ENCODE measurements at regions not wholly inside any gene's neighbourhood (a gene's known extent, or its start where the extent isn't known, plus 50 kb on each side); places are given as distances from the start of the nearest gene placed in this dataset.

DNA sequence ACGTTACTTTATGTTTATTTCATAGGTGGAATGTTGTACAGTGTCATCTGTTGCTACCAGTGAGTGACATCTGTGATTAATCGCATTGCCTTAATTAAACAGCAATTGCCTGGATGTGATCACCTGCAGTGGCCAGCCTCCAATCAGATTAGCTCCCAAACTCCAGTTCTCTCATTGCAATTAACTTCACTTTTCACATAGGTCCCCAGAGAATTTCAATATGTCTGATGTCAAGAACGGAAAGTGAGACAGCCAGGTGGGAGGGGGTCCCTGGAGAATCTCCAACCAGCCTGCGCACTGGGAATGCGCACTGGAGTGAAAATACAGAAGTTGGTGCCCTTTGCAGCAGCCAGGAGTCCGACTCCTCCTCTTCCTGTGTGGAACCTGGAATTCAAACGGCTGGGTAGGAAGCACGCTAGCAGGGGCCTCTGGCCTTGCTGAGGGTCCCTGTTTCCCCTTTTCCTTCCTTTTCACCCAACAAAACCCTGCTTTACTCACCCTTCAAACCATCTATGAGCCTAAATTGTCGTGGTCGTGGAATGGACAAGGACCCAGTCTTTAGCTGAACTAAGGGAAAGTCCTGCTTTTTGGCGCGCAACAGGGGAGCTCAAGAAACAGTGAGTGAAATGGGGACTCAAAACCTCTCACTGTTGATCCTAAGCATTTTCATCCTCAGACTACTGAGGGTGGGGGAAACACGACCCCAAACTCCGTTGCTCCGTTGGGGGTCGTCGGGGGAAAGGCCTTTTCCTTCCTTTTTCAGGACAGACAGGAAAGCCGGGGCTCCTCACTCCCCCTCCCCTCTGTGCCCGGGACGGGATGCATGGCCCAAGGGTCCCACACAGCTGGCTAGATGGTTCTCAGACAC is 1355.5 kb upstream of the LRRTM3 start (continued):
- TF ChIP-seq, protein P1, sequence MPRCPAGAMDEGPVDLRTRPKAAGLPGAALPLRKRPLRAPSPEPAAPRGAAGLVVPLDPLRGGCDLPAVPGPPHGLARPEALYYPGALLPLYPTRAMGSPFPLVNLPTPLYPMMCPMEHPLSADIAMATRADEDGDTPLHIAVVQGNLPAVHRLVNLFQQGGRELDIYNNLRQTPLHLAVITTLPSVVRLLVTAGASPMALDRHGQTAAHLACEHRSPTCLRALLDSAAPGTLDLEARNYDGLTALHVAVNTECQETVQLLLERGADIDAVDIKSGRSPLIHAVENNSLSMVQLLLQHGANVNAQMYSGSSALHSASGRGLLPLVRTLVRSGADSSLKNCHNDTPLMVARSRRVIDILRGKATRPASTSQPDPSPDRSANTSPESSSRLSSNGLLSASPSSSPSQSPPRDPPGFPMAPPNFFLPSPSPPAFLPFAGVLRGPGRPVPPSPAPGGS (CRISPR knock-in tag; IDR thresholded peaks at IDR 0.05), result no peak
- TF ChIP-seq, protein P2, sequence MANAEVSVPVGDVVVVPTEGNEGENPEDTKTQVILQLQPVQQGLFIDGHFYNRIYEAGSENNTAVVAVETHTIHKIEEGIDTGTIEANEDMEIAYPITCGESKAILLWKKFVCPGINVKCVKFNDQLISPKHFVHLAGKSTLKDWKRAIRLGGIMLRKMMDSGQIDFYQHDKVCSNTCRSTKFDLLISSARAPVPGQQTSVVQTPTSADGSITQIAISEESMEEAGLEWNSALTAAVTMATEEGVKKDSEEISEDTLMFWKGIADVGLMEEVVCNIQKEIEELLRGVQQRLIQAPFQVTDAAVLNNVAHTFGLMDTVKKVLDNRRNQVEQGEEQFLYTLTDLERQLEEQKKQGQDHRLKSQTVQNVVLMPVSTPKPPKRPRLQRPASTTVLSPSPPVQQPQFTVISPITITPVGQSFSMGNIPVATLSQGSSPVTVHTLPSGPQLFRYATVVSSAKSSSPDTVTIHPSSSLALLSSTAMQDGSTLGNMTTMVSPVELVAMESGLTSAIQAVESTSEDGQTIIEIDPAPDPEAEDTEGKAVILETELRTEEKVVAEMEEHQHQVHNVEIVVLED (CRISPR knock-in tag; IDR thresholded peaks at IDR 0.05; ENCODE audit: borderline replicate concordance), result no peak
- no peak for TF ChIP-seq MAFF (IDR thresholded peaks at IDR 0.05; ENCODE audit: low read depth, low read length)
- TF ChIP-seq ZNF557 (CRISPR knock-in tag; IDR thresholded peaks at IDR 0.05), result no peak
- no peak for TF ChIP-seq NKX3-1 (CRISPR knock-in tag; IDR thresholded peaks at IDR 0.05)
- TF ChIP-seq TCF12 (IDR thresholded peaks at IDR 0.05), result no peak
- TF ChIP-seq TCF12 (CRISPR knock-in tag; IDR thresholded peaks at IDR 0.05), result no peak
- TF ChIP-seq, protein P3, sequence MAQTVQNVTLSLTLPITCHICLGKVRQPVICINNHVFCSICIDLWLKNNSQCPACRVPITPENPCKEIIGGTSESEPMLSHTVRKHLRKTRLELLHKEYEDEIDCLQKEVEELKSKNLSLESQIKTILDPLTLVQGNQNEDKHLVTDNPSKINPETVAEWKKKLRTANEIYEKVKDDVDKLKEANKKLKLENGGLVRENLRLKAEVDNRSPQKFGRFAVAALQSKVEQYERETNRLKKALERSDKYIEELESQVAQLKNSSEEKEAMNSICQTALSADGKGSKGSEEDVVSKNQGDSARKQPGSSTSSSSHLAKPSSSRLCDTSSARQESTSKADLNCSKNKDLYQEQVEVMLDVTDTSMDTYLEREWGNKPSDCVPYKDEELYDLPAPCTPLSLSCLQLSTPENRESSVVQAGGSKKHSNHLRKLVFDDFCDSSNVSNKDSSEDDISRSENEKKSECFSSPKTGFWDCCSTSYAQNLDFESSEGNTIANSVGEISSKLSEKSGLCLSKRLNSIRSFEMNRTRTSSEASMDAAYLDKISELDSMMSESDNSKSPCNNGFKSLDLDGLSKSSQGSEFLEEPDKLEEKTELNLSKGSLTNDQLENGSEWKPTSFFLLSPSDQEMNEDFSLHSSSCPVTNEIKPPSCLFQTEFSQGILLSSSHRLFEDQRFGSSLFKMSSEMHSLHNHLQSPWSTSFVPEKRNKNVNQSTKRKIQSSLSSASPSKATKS (CRISPR knock-in tag; IDR thresholded peaks at IDR 0.05), result no peak
- TF ChIP-seq, protein P4, sequence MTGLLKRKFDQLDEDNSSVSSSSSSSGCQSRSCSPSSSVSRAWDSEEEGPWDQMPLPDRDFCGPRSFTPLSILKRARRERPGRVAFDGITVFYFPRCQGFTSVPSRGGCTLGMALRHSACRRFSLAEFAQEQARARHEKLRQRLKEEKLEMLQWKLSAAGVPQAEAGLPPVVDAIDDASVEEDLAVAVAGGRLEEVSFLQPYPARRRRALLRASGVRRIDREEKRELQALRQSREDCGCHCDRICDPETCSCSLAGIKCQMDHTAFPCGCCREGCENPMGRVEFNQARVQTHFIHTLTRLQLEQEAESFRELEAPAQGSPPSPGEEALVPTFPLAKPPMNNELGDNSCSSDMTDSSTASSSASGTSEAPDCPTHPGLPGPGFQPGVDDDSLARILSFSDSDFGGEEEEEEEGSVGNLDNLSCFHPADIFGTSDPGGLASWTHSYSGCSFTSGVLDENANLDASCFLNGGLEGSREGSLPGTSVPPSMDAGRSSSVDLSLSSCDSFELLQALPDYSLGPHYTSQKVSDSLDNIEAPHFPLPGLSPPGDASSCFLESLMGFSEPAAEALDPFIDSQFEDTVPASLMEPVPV (CRISPR knock-in tag; IDR thresholded peaks at IDR 0.05), result no peak
- peak; percentile 55; the same call in 1 of the 2 replicates for TF ChIP-seq YEATS4 (CRISPR knock-in tag; IDR thresholded peaks at IDR 0.05; ENCODE audit: borderline replicate concordance)
- TF ChIP-seq, protein P5, sequence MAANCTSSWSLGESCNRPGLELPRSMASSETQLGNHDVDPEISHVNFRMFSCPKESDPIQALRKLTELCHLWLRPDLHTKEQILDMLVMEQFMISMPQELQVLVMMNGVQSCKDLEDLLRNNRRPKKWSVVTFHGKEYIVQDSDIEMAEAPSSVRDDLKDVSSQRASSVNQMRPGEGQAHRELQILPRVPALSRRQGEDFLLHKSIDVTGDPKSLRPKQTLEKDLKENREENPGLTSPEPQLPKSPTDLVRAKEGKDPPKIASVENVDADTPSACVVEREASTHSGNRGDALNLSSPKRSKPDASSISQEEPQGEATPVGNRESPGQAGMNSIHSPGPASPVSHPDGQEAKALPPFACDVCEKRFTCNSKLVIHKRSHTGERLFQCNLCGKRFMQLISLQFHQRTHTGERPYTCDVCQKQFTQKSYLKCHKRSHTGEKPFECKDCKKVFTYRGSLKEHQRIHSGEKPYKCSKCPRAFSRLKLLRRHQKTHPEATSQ (CRISPR knock-in tag; IDR thresholded peaks at IDR 0.05; ENCODE audit: borderline replicate concordance), result no peak
- TF ChIP-seq, protein P6, sequence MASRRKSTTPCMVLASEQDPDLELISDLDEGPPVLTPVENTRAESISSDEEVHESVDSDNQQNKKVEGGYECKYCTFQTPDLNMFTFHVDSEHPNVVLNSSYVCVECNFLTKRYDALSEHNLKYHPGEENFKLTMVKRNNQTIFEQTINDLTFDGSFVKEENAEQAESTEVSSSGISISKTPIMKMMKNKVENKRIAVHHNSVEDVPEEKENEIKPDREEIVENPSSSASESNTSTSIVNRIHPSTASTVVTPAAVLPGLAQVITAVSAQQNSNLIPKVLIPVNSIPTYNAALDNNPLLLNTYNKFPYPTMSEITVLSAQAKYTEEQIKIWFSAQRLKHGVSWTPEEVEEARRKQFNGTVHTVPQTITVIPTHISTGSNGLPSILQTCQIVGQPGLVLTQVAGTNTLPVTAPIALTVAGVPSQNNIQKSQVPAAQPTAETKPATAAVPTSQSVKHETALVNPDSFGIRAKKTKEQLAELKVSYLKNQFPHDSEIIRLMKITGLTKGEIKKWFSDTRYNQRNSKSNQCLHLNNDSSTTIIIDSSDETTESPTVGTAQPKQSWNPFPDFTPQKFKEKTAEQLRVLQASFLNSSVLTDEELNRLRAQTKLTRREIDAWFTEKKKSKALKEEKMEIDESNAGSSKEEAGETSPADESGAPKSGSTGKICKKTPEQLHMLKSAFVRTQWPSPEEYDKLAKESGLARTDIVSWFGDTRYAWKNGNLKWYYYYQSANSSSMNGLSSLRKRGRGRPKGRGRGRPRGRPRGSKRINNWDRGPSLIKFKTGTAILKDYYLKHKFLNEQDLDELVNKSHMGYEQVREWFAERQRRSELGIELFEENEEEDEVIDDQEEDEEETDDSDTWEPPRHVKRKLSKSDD (CRISPR knock-in tag; IDR thresholded peaks at IDR 0.05; ENCODE audit: low read depth), result no peak
- TF ChIP-seq SYNCRIP (IDR thresholded peaks at IDR 0.05; ENCODE audit: insufficient read depth, low read depth, low read length), result no peak
- TF ChIP-seq NRL (CRISPR knock-in tag; IDR thresholded peaks at IDR 0.05; ENCODE audit: borderline replicate concordance), result no peak
- TF ChIP-seq, protein P7, sequence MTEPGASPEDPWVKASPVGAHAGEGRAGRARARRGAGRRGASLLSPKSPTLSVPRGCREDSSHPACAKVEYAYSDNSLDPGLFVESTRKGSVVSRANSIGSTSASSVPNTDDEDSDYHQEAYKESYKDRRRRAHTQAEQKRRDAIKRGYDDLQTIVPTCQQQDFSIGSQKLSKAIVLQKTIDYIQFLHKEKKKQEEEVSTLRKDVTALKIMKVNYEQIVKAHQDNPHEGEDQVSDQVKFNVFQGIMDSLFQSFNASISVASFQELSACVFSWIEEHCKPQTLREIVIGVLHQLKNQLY (CRISPR knock-in tag; IDR thresholded peaks at IDR 0.05), result no peak
- no peak for TF ChIP-seq RFX3 (CRISPR knock-in tag; IDR thresholded peaks at IDR 0.05)
- no peak for TF ChIP-seq SRY (CRISPR knock-in tag; IDR thresholded peaks at IDR 0.05)

All from HepG2 (cell line).